ENCODE measurements at regions not wholly inside any gene's neighbourhood (a gene's known extent, or its start where the extent isn't known, plus 50 kb on each side); places are given as distances from the start of the nearest gene placed in this dataset.
"Not testable (repeated sequence)": the region's sequence is repeated elsewhere in the genome, so short reads cannot be mapped to it uniquely, and the experiment has no call there.

- TF ChIP-seq Cebpa-rat (IDR thresholded peaks at IDR 0.05), result no peak
- Histone ChIP-seq H3K4me1 (peaks cover 9% of the 10 kb centered on the region; the same call in 1 of the 2 replicates), H3K36me3 (no peaks in the 10 kb centered on the region)
Observed at GRCh38 chr15:62413786-62414185, 248.7 kb upstream of the C2CD4B start.

GRCh38 chr15:62415498-62415897, 250.4 kb upstream of the C2CD4B start:
- no peak overlapping the region for H3K4me2 ChIP-seq
- H3K27ac ChIP-seq, result no peak overlapping the region
- TF ChIP-seq Cebpa-rat (IDR thresholded peaks at IDR 0.05), result no peak
- H3K4me1 ChIP-seq, result peaks cover 9% of the 10 kb centered on the region; the same call in 1 of the 2 replicates
- H4K20me1 ChIP-seq, result no peaks in the 10 kb centered on the region
- no peaks in the 10 kb centered on the region for H3K9me3 ChIP-seq
- no peak overlapping the region for H3K9ac ChIP-seq
- H3K4me3 ChIP-seq, result no peak overlapping the region
- no peaks in the 10 kb centered on the region for H3K27me3 ChIP-seq
- H3K36me3 ChIP-seq, result no peaks in the 10 kb centered on the region

More at GRCh38 chr15:62413786-62414185, 248.7 kb upstream of the C2CD4B start:
- Histone ChIP-seq H3K4me3 (no peak overlapping the region), H3K4me2 (no peak overlapping the region), H3K9me3 (no peaks in the 10 kb centered on the region), H4K20me1 (no peaks in the 10 kb centered on the region), H3K27me3 (no peaks in the 10 kb centered on the region), H3K9ac (no peak overlapping the region), H3K27ac (no peak overlapping the region)

GRCh38 chr15:62416526-62416925, 251.4 kb upstream of the C2CD4B start:
- no peaks in the 10 kb centered on the region for H4K20me1 ChIP-seq
- H3K4me2 ChIP-seq, result no peak overlapping the region
- TF ChIP-seq Cebpa-rat (IDR thresholded peaks at IDR 0.05), result no peak

GRCh38 chr15:62417439-62417838, 252.4 kb upstream of the C2CD4B start:
- no peaks in the 10 kb centered on the region for H3K36me3 ChIP-seq
- H3K9ac ChIP-seq, result no peak overlapping the region
- H4K20me1 ChIP-seq, result no peaks in the 10 kb centered on the region
- H3K27ac ChIP-seq, result no peak overlapping the region
- H3K4me3 ChIP-seq, result no peak overlapping the region
- H3K27me3 ChIP-seq, result no peaks in the 10 kb centered on the region
- no peak for TF ChIP-seq Cebpa-rat (IDR thresholded peaks at IDR 0.05)
- H3K9me3 ChIP-seq, result no peaks in the 10 kb centered on the region
- H3K4me2 ChIP-seq, result no peak overlapping the region
- H3K4me1 ChIP-seq, result peaks cover 9% of the 10 kb centered on the region; the same call in 1 of the 2 replicates

More at GRCh38 chr15:62416526-62416925, 251.4 kb upstream of the C2CD4B start:
- no peaks in the 10 kb centered on the region for H3K9me3 ChIP-seq
- H3K9ac ChIP-seq, result no peak overlapping the region
- no peaks in the 10 kb centered on the region for H3K27me3 ChIP-seq
- H3K27ac ChIP-seq, result no peak overlapping the region
- H3K4me1 ChIP-seq, result peaks cover 9% of the 10 kb centered on the region; the same call in 1 of the 2 replicates
- H3K4me3 ChIP-seq, result no peak overlapping the region
- no peaks in the 10 kb centered on the region for H3K36me3 ChIP-seq

- not testable (repeated sequence) for H4K20me1 ChIP-seq, H3K36me3 ChIP-seq, H3K4me3 ChIP-seq, H3K9me3 ChIP-seq, H3K27ac ChIP-seq, H3K4me1 ChIP-seq, H3K27me3 ChIP-seq, H3K9ac ChIP-seq, H3K4me2 ChIP-seq
Observed at GRCh38 chr15:62418496-62418895, 253.4 kb upstream of the C2CD4B start.

- no peaks in the 10 kb centered on the region for H4K20me1 ChIP-seq
- H3K4me1 ChIP-seq, result peaks cover 9% of the 10 kb centered on the region; the same call in 1 of the 2 replicates
- no peak overlapping the region for H3K4me2 ChIP-seq
- H3K9ac ChIP-seq, result no peak overlapping the region
- H3K27ac ChIP-seq, result no peak overlapping the region
- no peaks in the 10 kb centered on the region for H3K27me3 ChIP-seq
- no peak overlapping the region for H3K4me3 ChIP-seq
- H3K9me3 ChIP-seq, result no peaks in the 10 kb centered on the region
- no peaks in the 10 kb centered on the region for H3K36me3 ChIP-seq
- TF ChIP-seq Cebpa-rat (IDR thresholded peaks at IDR 0.05), result no peak
Observed at GRCh38 chr15:62419192-62419591, 254.1 kb upstream of the C2CD4B start.

- H3K4me3 ChIP-seq, H3K9ac ChIP-seq, H3K27ac ChIP-seq, H3K36me3 ChIP-seq, H3K4me2 ChIP-seq, H3K27me3 ChIP-seq, H4K20me1 ChIP-seq, H3K9me3 ChIP-seq: not testable (repeated sequence)
- H3K4me1 ChIP-seq, result peaks cover 12% of the 10 kb centered on the region; the same call in 1 of the 2 replicates
Observed at GRCh38 chr15:62420371-62420770, 255.3 kb upstream of the C2CD4B start.

- Histone ChIP-seq H3K4me3 (no peak overlapping the region), H3K4me2 (no peak overlapping the region), H3K27ac (no peak overlapping the region), H3K4me1 (peaks cover 14% of the 10 kb centered on the region; the same call in 1 of the 2 replicates), H3K27me3 (no peaks in the 10 kb centered on the region), H3K36me3 (no peaks in the 10 kb centered on the region), H4K20me1 (no peaks in the 10 kb centered on the region), H3K9ac (no peak overlapping the region), H3K9me3 (no peaks in the 10 kb centered on the region)
- no peak for TF ChIP-seq Cebpa-rat (IDR thresholded peaks at IDR 0.05)
Observed at GRCh38 chr15:62421289-62421688, 256.2 kb upstream of the C2CD4B start.

GRCh38 chr15:62426387-62426956, 261.4 kb upstream of the C2CD4B start:
- H3K4me2 ChIP-seq, result no peak overlapping the region

GRCh38 chr15:62428259-62428658, 263.2 kb upstream of the C2CD4B start:
- H3K4me3 ChIP-seq, result no peak overlapping the region
- H3K27me3 ChIP-seq, result no peaks in the 10 kb centered on the region
- H3K4me1 ChIP-seq, result peaks cover 5% of the 10 kb centered on the region; the same call in 1 of the 2 replicates
- no peaks in the 10 kb centered on the region for H4K20me1 ChIP-seq
- no peak overlapping the region for H3K9ac ChIP-seq
- H3K27ac ChIP-seq, result no peak overlapping the region
- H3K9me3 ChIP-seq, result no peaks in the 10 kb centered on the region
- no peaks in the 10 kb centered on the region for H3K36me3 ChIP-seq
- no peak for TF ChIP-seq Cebpa-rat (IDR thresholded peaks at IDR 0.05)
- no peak overlapping the region for H3K4me2 ChIP-seq

More at GRCh38 chr15:62426387-62426956, 261.4 kb upstream of the C2CD4B start:
- H3K9ac ChIP-seq, result no peak overlapping the region
- TF ChIP-seq Cebpa-rat (IDR thresholded peaks at IDR 0.05), result no peak
- no peak overlapping the region for H3K27ac ChIP-seq
- H3K4me1 ChIP-seq, result peaks cover 5% of the 10 kb centered on the region; the same call in 1 of the 2 replicates
- no peaks in the 10 kb centered on the region for H3K36me3 ChIP-seq
- H3K27me3 ChIP-seq, result no peaks in the 10 kb centered on the region
- no peaks in the 10 kb centered on the region for H3K9me3 ChIP-seq
- H3K4me3 ChIP-seq, result no peak overlapping the region
- H4K20me1 ChIP-seq, result no peaks in the 10 kb centered on the region

All from BLaER1 (cell line).